IMR-90 (cell line): ENCODE measurements at regions not wholly inside any gene's neighbourhood (a gene's known extent, or its start where the extent isn't known, plus 50 kb on each side); places are given as distances from the start of the nearest gene placed in this dataset.
"Not testable (repeated sequence)": the region's sequence is repeated elsewhere in the genome, so short reads cannot be mapped to it uniquely, and the experiment has no call there.

Experiments
- ATAC-seq: fragments of 200-7000 bp; cut with Tn5 transposase; 2 replicates; pipeline ENCODE4 v1.9.1; 2020; ENCODE audit warnings: low read depth, mild to moderate bottlenecking, moderate library complexity
- BruUV-seq: library from RNA; stranded (reverse); fragments of 400-500 nt; replicated peaks from 2 replicates; lab custom pipeline; 2021; lab: Mats Ljungman, UMichigan
- CTCF ChIA-PET: fragments of 300-600 bp; formaldehyde crosslinking; extraction: SDS; loops from one replicate; lab custom pipeline; 2021; ENCODE audit warnings: antibody characterized with exemption; lab: Yijun Ruan, JAX
- POLR2A ChIA-PET: fragments of 300-600 bp; sonication (Branson Sonifier 250); formaldehyde crosslinking; loops from one replicate; lab custom pipeline; 2022; ENCODE audit warnings: antibody characterized with exemption; ENCODE audit not compliant: unreplicated experiment; lab: Charles Lee
- DNase-seq: peaks from one replicate; pipeline ENCODE4 v3.0.0; 2013
- H2AFZ ChIP-seq: replicated peaks from 2 replicates; pipeline ENCODE3; 2013; ENCODE audit warnings: low read length, mild to moderate bottlenecking; ENCODE audit not compliant: poor library complexity
- H2AK5ac ChIP-seq: 2 replicates; pipeline ENCODE4 v1.6.1; 2013; ENCODE audit warnings: low read depth, low read length, inconsistent platforms
- H2AK9ac ChIP-seq: replicated peaks from 2 replicates; pipeline ENCODE3; 2013; ENCODE audit warnings: mild to moderate bottlenecking, low read depth, low read length, moderate library complexity; ENCODE audit not compliant: poor library complexity
- H2BK120ac ChIP-seq: 2 replicates; pipeline ENCODE4 v1.6.1; 2013; ENCODE audit warnings: low read depth, low read length, inconsistent platforms
- H2BK15ac ChIP-seq: 3 replicates; pipeline ENCODE4 v1.6.1; 2013; ENCODE audit warnings: low read depth, low read length, inconsistent platforms
- H2BK20ac ChIP-seq: 2 replicates; pipeline ENCODE4 v1.6.1; 2013; ENCODE audit warnings: low read depth, mild to moderate bottlenecking, inconsistent platforms, low read length, moderate library complexity
- H2BK5ac ChIP-seq: 2 replicates; pipeline ENCODE4 v1.6.1; 2013; ENCODE audit warnings: mild to moderate bottlenecking, low read depth, low read length, inconsistent platforms; ENCODE audit not compliant: poor library complexity, severe bottlenecking
- H3K14ac ChIP-seq: replicated peaks from 2 replicates; pipeline ENCODE4 v1.6.1; 2013; ENCODE audit warnings: low read depth, low read length, inconsistent platforms
- H3K18ac ChIP-seq: 2 replicates; pipeline ENCODE4 v1.6.1; 2013; ENCODE audit warnings: low read depth, low read length, control low read depth
- H3K23ac ChIP-seq: 2 replicates; pipeline ENCODE4 v1.6.1; 2013; ENCODE audit warnings: low read depth, low read length, inconsistent platforms
- H3K27ac ChIP-seq: 2 replicates; pipeline ENCODE4 v1.5.1; 2013; ENCODE audit warnings: mild to moderate bottlenecking, control low read depth, low read length; ENCODE audit not compliant: insufficient read depth
- H3K27me3 ChIP-seq: 2 replicates; pipeline ENCODE4 v1.6.1; 2013; ENCODE audit warnings: low read length; ENCODE audit not compliant: control insufficient read depth, insufficient read depth
- H3K36me3 ChIP-seq: 2 replicates; pipeline ENCODE4 v1.6.1; 2013; ENCODE audit warnings: low read length, mixed read lengths; ENCODE audit not compliant: control insufficient read depth, insufficient read depth
- H3K4ac ChIP-seq: 2 replicates; pipeline ENCODE4 v1.6.1; 2013; ENCODE audit warnings: low read depth, low read length, inconsistent platforms
- H3K4me1 ChIP-seq: 2 replicates; pipeline ENCODE4 v1.6.1; 2013; ENCODE audit warnings: low read length, mixed read lengths; ENCODE audit not compliant: control insufficient read depth, insufficient read depth
- H3K4me2 ChIP-seq: 2 replicates; pipeline ENCODE4 v1.6.1; 2013; ENCODE audit warnings: low read depth, mild to moderate bottlenecking, control low read depth, low read length, moderate library complexity
- H3K4me3 ChIP-seq: 2 replicates; pipeline ENCODE4 v1.5.1; 2013; ENCODE audit warnings: low read depth, mild to moderate bottlenecking, control low read depth, low read length, moderate library complexity; ENCODE audit not compliant: insufficient read depth
- H3K56ac ChIP-seq: 2 replicates; pipeline ENCODE4 v1.6.1; 2013; ENCODE audit warnings: low read length, inconsistent platforms; ENCODE audit not compliant: insufficient read depth; ENCODE audit errors: extremely low read depth
- H3K79me1 ChIP-seq, 2 experiments: 2 replicates each; pipeline ENCODE4 v1.6.1; 2013; ENCODE audit warnings: low read length in 2 of 2, inconsistent platforms in 1 of 2, low read depth in 1 of 2
- H3K9ac ChIP-seq: 2 replicates; pipeline ENCODE4 v1.6.1; 2013; ENCODE audit warnings: low read depth, low read length, control low read depth
- H3K9me1 ChIP-seq: 2 replicates; pipeline ENCODE4 v1.6.1; 2013; ENCODE audit warnings: low read length, inconsistent platforms; ENCODE audit not compliant: insufficient read depth
- H3K9me3 ChIP-seq: 2 replicates; pipeline ENCODE4 v1.6.1; 2013; ENCODE audit warnings: low read length; ENCODE audit not compliant: control insufficient read depth, insufficient read depth
- H4K20me1 ChIP-seq: 2 replicates; pipeline ENCODE4 v1.6.1; 2013; ENCODE audit warnings: low read length, inconsistent platforms; ENCODE audit not compliant: insufficient read depth
- H4K5ac ChIP-seq: 2 replicates; pipeline ENCODE4 v1.6.1; 2013; ENCODE audit warnings: mild to moderate bottlenecking, low read depth, low read length, control low read depth
- H4K8ac ChIP-seq, 2 experiments: 2 replicates each; pipeline ENCODE4 v1.6.1; 2013; ENCODE audit warnings: low read depth in 2 of 2, low read length in 2 of 2, control low read depth in 1 of 2, inconsistent platforms in 1 of 2
- H4K91ac ChIP-seq: 2 replicates; pipeline ENCODE4 v1.6.1; 2013; ENCODE audit warnings: low read depth, low read length, inconsistent platforms; ENCODE audit not compliant: insufficient read depth
- MAFK ChIP-seq: IDR thresholded peaks from 2 replicates; pipeline ENCODE4 v1.6.1; 2012; ENCODE audit warnings: low read depth, low read length, improper control_type of control experiment
- WGBS, 2 experiments: methylation state at CpG; one replicate each; pipeline versions ENCODE4 v1.1.5 to v1.1.7; 2013; ENCODE audit warnings: missing lambda C conversion rate in 2 of 2; ENCODE audit not compliant: insufficient read length in 1 of 2; ENCODE audit errors: extremely low coverage in 2 of 2; 5-methylcytosine and 5-hydroxymethylcytosine counted together
- dilution Hi-C: fragments of 300-500 bp; cut with HindIII; formaldehyde crosslinking; loops from one replicate; pipeline ENCODE4 v1.14.3; 2018; ENCODE audit warnings: low sequenced_read_pairs; ENCODE audit not compliant: unreplicated experiment
- in situ Hi-C: fragments of 300-500 bp; cut with MboI; formaldehyde crosslinking; loops from 3 replicates; pipeline ENCODE4 v1.14.3; 2019; ENCODE audit warnings: low sequenced_read_pairs, inconsistent platforms, mixed read lengths
- intact Hi-C: fragments of 100-400 bp; cut with micrococcal nuclease; formaldehyde crosslinking; loops from 2 replicates; pipeline ENCODE4 v1.10.0; 2022

DNA sequence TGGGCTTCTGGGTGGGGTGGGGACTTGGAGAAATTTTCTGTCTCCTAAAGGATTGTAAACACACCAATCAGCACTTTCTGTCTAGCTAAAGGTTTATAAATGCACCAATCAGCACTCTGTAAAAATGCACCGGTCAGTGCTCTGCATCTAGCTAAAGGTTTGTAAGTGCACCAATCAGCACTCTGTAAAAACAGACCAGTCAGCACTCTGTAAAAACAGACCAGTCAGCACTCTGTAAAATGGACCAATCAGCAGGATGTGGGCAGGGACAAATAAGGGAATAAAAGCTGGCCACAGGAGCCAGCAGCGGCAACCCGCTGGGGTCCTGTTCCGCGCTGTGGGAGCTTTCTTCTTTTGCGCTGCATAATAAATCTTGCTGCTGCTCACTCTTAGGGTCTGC, 63.0 kb upstream of the MAP9 start:
- peak; percentile 75 for TF ChIP-seq MAFK
- WGBS, 2 experiments = 100% methylated on average over 5 of the region's 6 CpGs; no CpG with 5 or more reads in 1 of the 2 experiments
- not testable (repeated sequence) for H3K9ac ChIP-seq

More for the DNA sequence above, 63.0 kb upstream of the MAP9 start:
- DNase-seq, POLR2A ChIA-PET, H3K4ac ChIP-seq, H4K8ac ChIP-seq, H3K4me3 ChIP-seq, ATAC-seq, H3K79me1 ChIP-seq, H3K23ac ChIP-seq, BruUV-seq, H3K14ac ChIP-seq, H2AFZ ChIP-seq, dilution Hi-C loops, H3K27ac ChIP-seq, H2AK9ac ChIP-seq, H4K91ac ChIP-seq, H2AK5ac ChIP-seq, H3K9me3 ChIP-seq, H2BK15ac ChIP-seq, H4K20me1 ChIP-seq, H3K27me3 ChIP-seq, H3K4me1 ChIP-seq, H2BK120ac ChIP-seq, H2BK5ac ChIP-seq, H3K4me2 ChIP-seq, H2BK20ac ChIP-seq, H3K36me3 ChIP-seq, H3K18ac ChIP-seq, H4K5ac ChIP-seq, H3K9me1 ChIP-seq, H3K56ac ChIP-seq: not testable (repeated sequence)
- in situ Hi-C loops = loop anchor here (10.0 kb wide), 2 partner anchors 345 to 515 kb away; partner anchors contain the start of gene CTSO
- CTCF ChIA-PET = interaction anchor here (0.9 kb wide), 1 partner anchor 10 kb away, joined by 3 read pairs; no protein-coding TSS in a partner anchor
- intact Hi-C loops = loop anchor here (5.0 kb wide), 1 partner anchor 83 kb away; no protein-coding TSS in a partner anchor
